ENCODE measurements at regions not wholly inside any gene's neighbourhood (a gene's known extent, or its start where the extent isn't known, plus 50 kb on each side); places are given as distances from the start of the nearest gene placed in this dataset.

GRCh38 chr21:39105341-39105765, 77.9 kb downstream of the PSMG1 start:
- no peak for DNase-seq

- DNase-seq, result no peak
These were observed 78.3 kb downstream of the PSMG1 start for GRCh38 chr21:39104911-39105310.

- no peak for DNase-seq
These were observed 79.6 kb downstream of the PSMG1 start for GRCh38 chr21:39103689-39104088.

GRCh38 chr21:39099859-39100258, 83.4 kb downstream of the PSMG1 start:
- DNase-seq, result no peak

- DNase-seq, result no peak
These were observed 84.5 kb downstream of the PSMG1 start for GRCh38 chr21:39098696-39099200.

- DNase-seq, result no peak
These were observed 85.3 kb downstream of the PSMG1 start for GRCh38 chr21:39097981-39098380.

- no peak for DNase-seq
These were observed 85.9 kb downstream of the PSMG1 start for GRCh38 chr21:39097335-39097861.

GRCh38 chr21:39096754-39097153, 86.5 kb downstream of the PSMG1 start:
- DNase-seq, result no peak

GRCh38 chr21:39095681-39096080, 87.6 kb downstream of the PSMG1 start:
- DNase-seq, result no peak

- no peak for DNase-seq
These were observed 88.2 kb downstream of the PSMG1 start for GRCh38 chr21:39094847-39095579.

- DNase-seq, result no peak
These were observed 89.0 kb downstream of the PSMG1 start for GRCh38 chr21:39094087-39094780.

- no peak for DNase-seq
These were observed 89.7 kb downstream of the PSMG1 start for GRCh38 chr21:39093526-39093925.

- no peak for DNase-seq
These were observed 94.3 kb downstream of the PSMG1 start for GRCh38 chr21:39088831-39089380.

- no peak for DNase-seq
These were observed 95.2 kb downstream of the PSMG1 start for GRCh38 chr21:39088031-39088370.

GRCh38 chr21:39087238-39088030, 95.8 kb downstream of the PSMG1 start:
- peak; percentile 69 for DNase-seq

GRCh38 chr21:39086547-39086946, 96.7 kb downstream of the PSMG1 start:
- DNase-seq, result no peak

GRCh38 chr21:39085843-39086405, 97.3 kb downstream of the PSMG1 start:
- no peak for DNase-seq

- no peak for DNase-seq
These were observed 98.1 kb downstream of the PSMG1 start for GRCh38 chr21:39084979-39085729.

- DNase-seq, result no peak
These were observed 99.2 kb downstream of the PSMG1 start for GRCh38 chr21:39084073-39084472.

GRCh38 chr21:39083377-39084008, 99.8 kb downstream of the PSMG1 start:
- DNase-seq, result no peak

- DNase-seq, result no peak
These were observed 100.4 kb downstream of the PSMG1 start for GRCh38 chr21:39082656-39083376.
